ENCODE measurements at regions not wholly inside any gene's neighbourhood (a gene's known extent, or its start where the extent isn't known, plus 50 kb on each side); places are given as distances from the start of the nearest gene placed in this dataset.
A peak's percentile ranks its signal among the peaks of the same experiment; 100 is the strongest.
"Not testable (repeated sequence)": the region's sequence is repeated elsewhere in the genome, so short reads cannot be mapped to it uniquely, and the experiment has no call there.

GRCh38 chr2:187676050-187676449 is 121.8 kb upstream of the TFPI start:
- DNase-seq (ENCODE audit: extremely low read depth, low read depth) = not testable (repeated sequence)

GRCh38 chr2:187679454-187679853 is 125.2 kb upstream of the TFPI start:
- DNase-seq (ENCODE audit: extremely low read depth, low read depth) = no peak

- DNase-seq (ENCODE audit: extremely low read depth, low read depth) = no peak
Observed at GRCh38 chr2:187684174-187684573, 129.9 kb upstream of the TFPI start.

- DNase-seq (ENCODE audit: extremely low read depth, low read depth) = no peak
Observed at GRCh38 chr2:187686416-187687024, 132.3 kb upstream of the TFPI start.

GRCh38 chr2:187687585-187687984 is 133.3 kb upstream of the TFPI start:
- DNase-seq (ENCODE audit: extremely low read depth, low read depth) = no peak

GRCh38 chr2:187689372-187689771 is 135.1 kb upstream of the TFPI start:
- DNase-seq (ENCODE audit: extremely low read depth, low read depth) = peak; percentile 17

- DNase-seq (ENCODE audit: extremely low read depth, low read depth) = no peak
Observed at GRCh38 chr2:187693923-187694322, 139.7 kb upstream of the TFPI start.

- DNase-seq (ENCODE audit: extremely low read depth, low read depth) = not testable (repeated sequence)
Observed at GRCh38 chr2:187696644-187697043, 142.4 kb upstream of the TFPI start.

GRCh38 chr2:187698374-187699110 is 144.3 kb upstream of the TFPI start:
- no peak for DNase-seq (ENCODE audit: extremely low read depth, low read depth)

- DNase-seq (ENCODE audit: extremely low read depth, low read depth) = no peak
Observed at GRCh38 chr2:187702157-187702556, 147.9 kb upstream of the TFPI start.

- DNase-seq (ENCODE audit: extremely low read depth, low read depth) = no peak
Observed at GRCh38 chr2:187708272-187708671, 154.0 kb upstream of the TFPI start.

GRCh38 chr2:187709065-187709464 is 154.8 kb upstream of the TFPI start:
- no peak for DNase-seq (ENCODE audit: extremely low read depth, low read depth)

- no peak for DNase-seq (ENCODE audit: extremely low read depth, low read depth)
Observed at GRCh38 chr2:187710791-187711521, 156.7 kb upstream of the TFPI start.

GRCh38 chr2:187715590-187715989 is 161.4 kb upstream of the TFPI start:
- DNase-seq (ENCODE audit: extremely low read depth, low read depth) = no peak

- no peak for DNase-seq (ENCODE audit: extremely low read depth, low read depth)
Observed at GRCh38 chr2:187716301-187716700, 162.1 kb upstream of the TFPI start.

GRCh38 chr2:187718092-187718491 is 163.9 kb upstream of the TFPI start:
- DNase-seq (ENCODE audit: extremely low read depth, low read depth) = no peak

- DNase-seq (ENCODE audit: extremely low read depth, low read depth) = no peak
Observed at GRCh38 chr2:187719510-187719909, 165.3 kb upstream of the TFPI start.

- DNase-seq (ENCODE audit: extremely low read depth, low read depth) = no peak
Observed at GRCh38 chr2:187748958-187749357, 194.7 kb upstream of the TFPI start.

GRCh38 chr2:187749804-187750431 is 195.7 kb upstream of the TFPI start:
- no peak for DNase-seq (ENCODE audit: extremely low read depth, low read depth)

GRCh38 chr2:187768995-187769394 is 214.8 kb upstream of the TFPI start:
- no peak for DNase-seq (ENCODE audit: extremely low read depth, low read depth)

- no peak for DNase-seq (ENCODE audit: extremely low read depth, low read depth)
Observed at GRCh38 chr2:187769437-187769836, 215.2 kb upstream of the TFPI start.
